Right ventricle myocardium inferior (tissue), 1 donor: ENCODE measurements at regions not wholly inside any gene's neighbourhood (a gene's known extent, or its start where the extent isn't known, plus 50 kb on each side); places are given as distances from the start of the nearest gene placed in this dataset.

ENCODE experiments used
- ATAC-seq: fragments of 200-7000 bp; cut with Tn5 transposase; one replicate; pipeline ENCODE4 v1.9.1; 2020; ENCODE audit warnings: mild to moderate bottlenecking, moderate library complexity
- DNase-seq: peaks from one replicate; pipeline ENCODE4 v3.0.0; 2021; ENCODE audit errors: missing footprints
- intact Hi-C: fragments of 100-400 bp; cut with DNase I; formaldehyde crosslinking; loops from one replicate; pipeline ENCODE4 v1.11.0; 2022
- donor health status: DM: no; HTN: yes; CAD: no; lungs with severe emphysema.

GRCh38 chr7:156162451-156162850 is 350.2 kb upstream of the SHH start:
- DNase-seq (no peak), ATAC-seq (no peak)
- intact Hi-C loops: no loop called here

GRCh38 chr7:156160811-156161210 is 348.5 kb upstream of the SHH start:
- no peak for ATAC-seq
- intact Hi-C loops: no loop called here

GRCh38 chr7:156158693-156159092 is 346.4 kb upstream of the SHH start:
- intact Hi-C loops: no loop called here
- DNase-seq (no peak), ATAC-seq (no peak)

More at GRCh38 chr7:156160811-156161210, 348.5 kb upstream of the SHH start:
- no peak for DNase-seq

- DNase-seq (no peak), ATAC-seq (no peak)
Observed at GRCh38 chr7:156158213-156158612, 345.9 kb upstream of the SHH start.

GRCh38 chr7:156157409-156158012 is 345.2 kb upstream of the SHH start:
- ATAC-seq (no peak), DNase-seq (no peak)
- intact Hi-C loops: no loop called here

More at GRCh38 chr7:156158213-156158612, 345.9 kb upstream of the SHH start:
- intact Hi-C loops: no loop called here

GRCh38 chr7:156156734-156157408 is 344.6 kb upstream of the SHH start:
- DNase-seq (no peak), ATAC-seq (no peak)
- intact Hi-C loops: no loop called here

GRCh38 chr7:156155988-156156733 is 343.9 kb upstream of the SHH start:
- ATAC-seq: no peak
- no peak for DNase-seq
- intact Hi-C loops: no loop called here

- no peak for DNase-seq
- intact Hi-C loops: no loop called here
- ATAC-seq: no peak
Observed at GRCh38 chr7:156153590-156153989, 341.3 kb upstream of the SHH start.

GRCh38 chr7:156152390-156152789 is 340.1 kb upstream of the SHH start:
- intact Hi-C loops: no loop called here
- DNase-seq (no peak), ATAC-seq (no peak)

- intact Hi-C loops: no loop called here
- DNase-seq: no peak
- ATAC-seq: no peak
Observed at GRCh38 chr7:156151658-156152057, 339.4 kb upstream of the SHH start.

- DNase-seq (no peak), ATAC-seq (no peak)
- intact Hi-C loops: no loop called here
Observed at GRCh38 chr7:156151078-156151477, 338.8 kb upstream of the SHH start.

- no peak for ATAC-seq
- intact Hi-C loops: no loop called here
Observed at GRCh38 chr7:156148995-156149394, 336.7 kb upstream of the SHH start.

GRCh38 chr7:156148547-156148946 is 336.3 kb upstream of the SHH start:
- intact Hi-C loops: no loop called here
- ATAC-seq: no peak

More at GRCh38 chr7:156148995-156149394, 336.7 kb upstream of the SHH start:
- DNase-seq: no peak

GRCh38 chr7:156147756-156148504 is 335.7 kb upstream of the SHH start:
- ATAC-seq (no peak), DNase-seq (no peak)
- intact Hi-C loops: no loop called here

More at GRCh38 chr7:156148547-156148946, 336.3 kb upstream of the SHH start:
- DNase-seq: no peak

GRCh38 chr7:156147104-156147503 is 334.8 kb upstream of the SHH start:
- intact Hi-C loops: no loop called here
- DNase-seq: no peak
- no peak for ATAC-seq

GRCh38 chr7:156145996-156146395 is 333.7 kb upstream of the SHH start:
- intact Hi-C loops: no loop called here
- no peak for DNase-seq
- no peak for ATAC-seq

GRCh38 chr7:156145184-156145583 is 332.9 kb upstream of the SHH start:
- ATAC-seq: no peak
- no peak for DNase-seq
- intact Hi-C loops: no loop called here

GRCh38 chr7:156143683-156144082 is 331.4 kb upstream of the SHH start:
- intact Hi-C loops: no loop called here
- ATAC-seq: no peak
- no peak for DNase-seq

- intact Hi-C loops: no loop called here
- ATAC-seq (no peak), DNase-seq (no peak)
Observed at GRCh38 chr7:156143158-156143557, 330.9 kb upstream of the SHH start.
